DOHH2 (cell line): ENCODE measurements at regions not wholly inside any gene's neighbourhood (a gene's known extent, or its start where the extent isn't known, plus 50 kb on each side); places are given as distances from the start of the nearest gene placed in this dataset.

Experiments
- EZH2phosphoT487 ChIP-seq: fragments of 200-600 bp; sonication (generic); IDR thresholded peaks from 2 replicates; pipeline ENCODE4 v1.6.1; 2017; ENCODE audit warnings: borderline replicate concordance, mild to moderate bottlenecking, antibody characterized with exemption, low read length, moderate library complexity, mixed read lengths
- TF ChIP-seq, protein P1 (sequence below): fragments of 200-600 bp; sonication (generic); IDR thresholded peaks from one replicate; pipeline ENCODE4 v1.5.1; 2014; ENCODE audit warnings: antibody characterized with exemption, mild to moderate bottlenecking, low read depth, low read length; ENCODE audit not compliant: poor library complexity, severe bottlenecking

DNA sequence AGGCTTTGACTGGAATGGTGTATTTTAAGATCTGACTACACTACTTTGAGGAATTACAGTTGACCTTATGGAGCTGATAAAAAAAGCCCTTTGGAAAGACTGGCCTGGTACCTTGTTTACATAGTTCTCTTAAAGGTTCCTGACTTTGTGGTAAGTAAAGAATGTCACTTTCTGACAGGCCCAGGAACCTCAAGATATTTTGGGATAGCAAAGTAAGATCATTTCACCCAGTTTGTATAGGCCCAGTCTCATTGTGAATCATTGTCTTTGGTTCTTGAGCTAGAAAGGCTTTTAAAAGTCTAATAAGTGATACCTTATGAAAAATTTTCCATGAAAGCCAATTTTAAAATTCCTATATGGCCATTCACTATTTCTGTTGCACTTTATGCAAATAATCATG lies 316.3 kb upstream of the LRRTM4 start:
- TF ChIP-seq, protein P1, sequence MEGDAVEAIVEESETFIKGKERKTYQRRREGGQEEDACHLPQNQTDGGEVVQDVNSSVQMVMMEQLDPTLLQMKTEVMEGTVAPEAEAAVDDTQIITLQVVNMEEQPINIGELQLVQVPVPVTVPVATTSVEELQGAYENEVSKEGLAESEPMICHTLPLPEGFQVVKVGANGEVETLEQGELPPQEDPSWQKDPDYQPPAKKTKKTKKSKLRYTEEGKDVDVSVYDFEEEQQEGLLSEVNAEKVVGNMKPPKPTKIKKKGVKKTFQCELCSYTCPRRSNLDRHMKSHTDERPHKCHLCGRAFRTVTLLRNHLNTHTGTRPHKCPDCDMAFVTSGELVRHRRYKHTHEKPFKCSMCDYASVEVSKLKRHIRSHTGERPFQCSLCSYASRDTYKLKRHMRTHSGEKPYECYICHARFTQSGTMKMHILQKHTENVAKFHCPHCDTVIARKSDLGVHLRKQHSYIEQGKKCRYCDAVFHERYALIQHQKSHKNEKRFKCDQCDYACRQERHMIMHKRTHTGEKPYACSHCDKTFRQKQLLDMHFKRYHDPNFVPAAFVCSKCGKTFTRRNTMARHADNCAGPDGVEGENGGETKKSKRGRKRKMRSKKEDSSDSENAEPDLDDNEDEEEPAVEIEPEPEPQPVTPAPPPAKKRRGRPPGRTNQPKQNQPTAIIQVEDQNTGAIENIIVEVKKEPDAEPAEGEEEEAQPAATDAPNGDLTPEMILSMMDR = no peak
- no peak for TF ChIP-seq EZH2phosphoT487
